Stimulated activated CD4-positive, alpha-beta T cell treated with anti-CD3 and anti-CD28 coated beads, Interleukin-12 subunit alpha, Interleukin-12 subunit beta, amount 100 ng/mL, for 48 hours (primary cell): ENCODE measurements at regions not wholly inside any gene's neighbourhood (a gene's known extent, or its start where the extent isn't known, plus 50 kb on each side); places are given as distances from the start of the nearest gene placed in this dataset.

ENCODE experiments used
- DNase-seq, 3 donors: peaks; one replicate each; pipeline ENCODE4 v3.0.0-alpha.2; 2020; ENCODE audit warnings: low read depth in 2 of 3, low spot score in 1 of 3

- DNase-seq = no peak
These were observed 1119.7 kb upstream of the CNTNAP5 start for GRCh38 chr2:122905431-122905830.

- DNase-seq = no peak
These were observed 1116.9 kb upstream of the CNTNAP5 start for GRCh38 chr2:122908159-122908558.

- no peak for DNase-seq
These were observed 1097.9 kb upstream of the CNTNAP5 start for GRCh38 chr2:122927197-122927596.

GRCh38 chr2:122927710-122928557 lies 1097.2 kb upstream of the CNTNAP5 start:
- DNase-seq = no peak

- DNase-seq = no peak
These were observed 1095.7 kb upstream of the CNTNAP5 start for GRCh38 chr2:122929347-122929746.

- DNase-seq = no peak
These were observed 1089.6 kb upstream of the CNTNAP5 start for GRCh38 chr2:122935506-122935905.

DNA sequence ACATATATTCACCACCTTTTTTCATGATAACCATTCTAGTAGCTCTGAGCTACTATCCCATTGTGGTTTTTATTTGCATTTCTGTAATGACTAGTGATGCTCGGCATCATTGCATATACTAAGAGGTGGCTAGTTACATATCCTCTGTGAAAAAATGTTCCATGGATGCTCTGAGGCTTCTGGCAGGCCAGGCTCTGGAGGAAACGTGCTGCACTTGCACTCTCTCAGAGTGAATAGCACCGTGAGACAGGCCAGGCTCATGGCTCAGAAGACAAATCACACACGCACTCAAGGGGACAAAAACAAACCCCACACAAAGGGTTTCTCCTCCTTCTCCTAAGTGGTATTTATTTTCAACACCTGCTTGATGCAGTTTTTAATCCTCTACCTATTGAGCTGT lies 1085.3 kb upstream of the CNTNAP5 start:
- DNase-seq = no peak

- no peak for DNase-seq
These were observed 1075.6 kb upstream of the CNTNAP5 start for GRCh38 chr2:122949523-122949922.

DNA sequence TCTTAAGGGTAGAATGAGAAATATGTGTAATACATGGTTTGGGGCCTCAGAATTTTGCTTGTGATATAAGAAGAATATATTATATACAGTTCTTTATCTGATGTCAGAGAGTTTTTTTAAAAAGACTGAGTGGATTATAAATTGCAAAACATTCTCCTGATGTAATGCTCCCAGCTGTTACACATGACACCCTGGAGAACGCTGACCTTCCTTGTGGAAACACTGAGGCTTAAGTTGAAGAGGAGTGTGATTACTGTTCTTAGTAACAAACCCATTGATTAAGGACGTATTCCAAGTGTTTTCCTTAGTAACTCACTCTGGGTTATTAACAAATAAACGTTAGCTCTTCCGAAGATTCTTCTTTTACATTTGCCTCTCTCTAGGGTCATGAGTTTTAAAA lies 1069.3 kb upstream of the CNTNAP5 start:
- no peak for DNase-seq

GRCh38 chr2:122960759-122961641 lies 1064.1 kb upstream of the CNTNAP5 start:
- DNase-seq = no peak

GRCh38 chr2:122966461-122966860 lies 1058.6 kb upstream of the CNTNAP5 start:
- DNase-seq = no peak

DNA sequence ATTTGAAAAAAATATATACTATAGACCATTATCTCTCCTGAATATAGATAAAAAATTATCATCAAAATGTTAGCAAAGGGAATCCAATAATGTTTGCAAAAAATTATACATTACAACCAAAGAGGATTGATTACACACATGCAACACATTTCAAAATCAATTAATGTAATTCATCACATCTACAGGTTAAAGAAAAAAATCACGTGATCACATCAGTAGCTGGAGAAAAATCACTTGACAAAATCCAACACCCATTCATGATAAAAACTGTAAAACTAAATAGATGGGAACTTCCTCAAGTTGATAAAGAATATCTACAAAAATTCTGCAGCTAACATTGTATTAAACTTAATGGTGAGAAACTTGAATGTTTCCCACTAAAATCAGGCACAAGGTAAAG lies 1047.5 kb upstream of the CNTNAP5 start:
- DNase-seq = no peak

- no peak for DNase-seq
These were observed 1044.4 kb upstream of the CNTNAP5 start for GRCh38 chr2:122980671-122981070.

DNA sequence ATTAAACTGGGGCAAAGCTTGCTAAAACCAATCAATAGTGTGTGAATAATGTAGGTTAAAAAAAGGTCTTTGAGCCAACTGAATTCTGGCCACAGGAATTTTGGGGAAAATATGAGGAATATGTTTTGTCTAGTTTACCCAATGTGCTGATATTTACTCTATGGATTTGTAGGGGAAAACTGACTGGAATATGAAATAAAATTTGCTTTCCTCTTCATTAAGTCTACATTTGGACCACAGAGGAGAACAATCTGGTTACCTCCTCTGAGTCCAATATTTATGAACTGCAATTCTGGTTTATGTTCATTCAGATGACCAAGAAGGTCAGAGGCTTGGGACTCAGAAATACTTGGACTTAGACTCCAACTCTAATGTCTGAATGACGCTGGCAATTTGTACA lies 1042.2 kb upstream of the CNTNAP5 start:
- no peak for DNase-seq

GRCh38 chr2:122988395-122989221 lies 1036.5 kb upstream of the CNTNAP5 start:
- no peak for DNase-seq

DNA sequence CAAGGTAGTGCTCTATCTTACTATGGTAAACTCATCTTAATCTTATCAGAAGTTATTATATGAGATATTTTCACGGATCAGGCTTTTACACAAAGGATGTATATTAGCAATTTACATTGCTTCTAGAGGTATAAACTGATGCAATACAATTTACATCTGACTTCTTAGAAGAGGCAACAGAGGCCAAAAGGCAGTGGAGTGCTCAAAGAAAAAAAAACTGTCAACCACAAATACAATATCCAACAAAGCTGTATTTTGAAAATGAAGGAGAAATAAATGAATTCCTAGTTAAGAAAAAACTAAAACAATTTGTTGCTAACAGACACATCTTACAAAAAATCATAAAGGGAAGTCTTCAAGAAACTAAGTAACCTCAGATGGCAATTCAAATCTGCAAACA lies 1031.5 kb upstream of the CNTNAP5 start:
- DNase-seq = no peak

GRCh38 chr2:122999258-122999657 lies 1025.8 kb upstream of the CNTNAP5 start:
- DNase-seq = no peak

GRCh38 chr2:122999821-123000220 lies 1025.3 kb upstream of the CNTNAP5 start:
- DNase-seq = no peak

- no peak for DNase-seq
These were observed 1022.3 kb upstream of the CNTNAP5 start for GRCh38 chr2:123002660-123003248.

GRCh38 chr2:123015186-123015585 lies 1009.9 kb upstream of the CNTNAP5 start:
- DNase-seq = no peak

- no peak for DNase-seq
These were observed 989.5 kb upstream of the CNTNAP5 start for GRCh38 chr2:123035541-123035940.
